ENCODE measurements at regions not wholly inside any gene's neighbourhood (a gene's known extent, or its start where the extent isn't known, plus 50 kb on each side); places are given as distances from the start of the nearest gene placed in this dataset.

DNA sequence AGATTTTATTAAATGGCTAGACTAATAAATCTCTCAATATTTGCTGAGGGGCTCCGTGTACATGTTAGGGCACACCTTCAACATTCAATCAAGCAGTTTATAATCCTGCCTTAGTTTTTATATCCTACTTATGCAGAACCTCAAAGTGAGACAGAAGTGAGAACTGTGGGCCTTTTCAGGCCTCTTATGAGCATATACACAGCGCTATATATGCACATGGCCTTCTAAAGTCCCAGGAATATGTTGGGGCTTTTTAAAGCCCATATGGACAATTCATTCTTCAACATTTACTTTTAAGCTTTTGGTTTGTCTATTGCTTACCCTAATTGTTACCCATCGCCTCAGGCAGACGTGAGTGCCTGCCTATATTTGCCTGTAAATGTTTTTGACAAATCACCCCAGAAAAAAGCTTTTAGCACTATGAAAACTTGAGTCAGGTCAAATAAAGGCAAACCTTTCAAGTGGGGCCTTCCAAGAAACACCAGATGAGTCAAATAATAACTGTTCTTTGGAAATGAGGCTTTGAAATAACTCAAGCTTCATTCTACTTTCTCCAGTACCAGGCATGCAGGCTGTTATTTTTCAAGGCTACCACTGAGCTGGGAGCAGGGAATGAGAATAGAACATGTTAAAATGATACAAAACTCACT lies 58.2 kb downstream of the ESM1 start:
- POLR2A ChIA-PET = no interaction called here
- intact Hi-C loops (cut with DNase I, micrococcal nuclease) = no loop called here
- peak; percentile 74 for ATAC-seq
- DNase-seq = no peak
- CTCF ChIA-PET = interaction anchor here (1.3 to 4.1 kb wide), 4 partner anchors 17 to 60 kb away, joined by 3 to 20 read pairs (median 5); no protein-coding TSS in a partner anchor
- H3K9me3 Mint-ChIP-seq (ENCODE audit: low read depth) = peaks cover 11% of the 10 kb centered on the region
- H3K4me1 Mint-ChIP-seq = peaks cover 3% of the 10 kb centered on the region
- H3K4me3 Mint-ChIP-seq = no peak overlapping the region
- H3K27me3 Mint-ChIP-seq = peaks cover 5% of the 10 kb centered on the region
- H3K36me3 Mint-ChIP-seq (ENCODE audit: low read depth) = no peaks in the 10 kb centered on the region
- no peak overlapping the region for H3K27ac Mint-ChIP-seq

DNA sequence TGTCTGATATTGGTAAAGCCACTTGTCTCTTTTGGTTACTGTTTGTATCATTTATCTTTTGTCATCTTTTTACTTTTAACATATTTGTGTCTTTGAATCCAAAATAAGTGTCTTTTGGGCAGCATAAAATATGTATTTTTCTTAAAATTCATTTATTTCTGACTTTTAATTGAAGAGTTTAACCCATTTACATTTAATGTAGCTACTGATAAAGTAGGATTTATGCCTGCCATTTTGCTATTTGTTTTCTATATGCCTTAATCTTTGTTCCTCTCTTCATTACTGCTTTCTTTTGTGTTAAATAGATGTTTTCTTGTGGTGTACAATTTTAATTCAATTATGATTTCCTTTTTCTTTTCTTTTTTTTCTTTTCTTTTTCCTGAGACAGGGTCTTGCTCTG lies 60.9 kb downstream of the ESM1 start:
- H3K27ac Mint-ChIP-seq = no peak overlapping the region
- no peaks in the 10 kb centered on the region for H3K36me3 Mint-ChIP-seq (ENCODE audit: low read depth)
- peaks cover 3% of the 10 kb centered on the region for H3K4me1 Mint-ChIP-seq
- ATAC-seq (no peak), DNase-seq (no peak)
- no peak overlapping the region for H3K4me3 Mint-ChIP-seq
- ChIA-PET POLR2A (no interaction called here), CTCF (interaction anchor here (4.1 kb wide), 1 partner anchor 19 kb away, joined by 20 read pairs; no protein-coding TSS in a partner anchor)
- H3K27me3 Mint-ChIP-seq = peaks cover 18% of the 10 kb centered on the region
- peaks cover 11% of the 10 kb centered on the region for H3K9me3 Mint-ChIP-seq (ENCODE audit: low read depth)
- intact Hi-C loops (cut with DNase I, micrococcal nuclease) = no loop called here

DNA sequence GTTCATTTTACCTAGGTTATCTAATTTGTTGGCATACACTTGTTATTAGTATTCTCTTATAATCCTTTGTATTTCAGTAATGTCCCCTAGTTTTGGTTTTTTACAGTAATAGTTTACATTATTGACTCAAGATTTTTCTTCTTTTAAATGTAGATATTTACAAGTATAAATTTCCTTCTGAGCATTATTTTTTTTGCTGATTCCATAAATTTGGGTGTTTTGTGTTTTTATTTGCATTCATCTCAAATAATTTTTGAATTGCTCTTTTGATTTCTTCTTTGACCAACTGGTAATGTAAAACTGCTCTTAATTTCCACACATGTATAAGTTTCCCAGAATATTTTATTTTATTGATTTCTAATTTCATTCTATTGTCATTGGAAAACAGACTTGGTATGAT lies 68.1 kb downstream of the ESM1 start:
- Mint-ChIP-seq H3K27me3 (peaks cover 28% of the 10 kb centered on the region), H3K9me3 (ENCODE audit: low read depth) (no peaks in the 10 kb centered on the region), H3K27ac (no peak overlapping the region), H3K36me3 (ENCODE audit: low read depth) (no peaks in the 10 kb centered on the region), H3K4me1 (no peaks in the 10 kb centered on the region), H3K4me3 (no peak overlapping the region)
- no peak for DNase-seq
- ChIA-PET CTCF (interaction anchor here (2.8 kb wide), 1 partner anchor 11 kb away, joined by 9 read pairs; no protein-coding TSS in a partner anchor), POLR2A (no interaction called here)
- intact Hi-C loops (cut with DNase I, micrococcal nuclease) = no loop called here
- ATAC-seq = no peak

DNA sequence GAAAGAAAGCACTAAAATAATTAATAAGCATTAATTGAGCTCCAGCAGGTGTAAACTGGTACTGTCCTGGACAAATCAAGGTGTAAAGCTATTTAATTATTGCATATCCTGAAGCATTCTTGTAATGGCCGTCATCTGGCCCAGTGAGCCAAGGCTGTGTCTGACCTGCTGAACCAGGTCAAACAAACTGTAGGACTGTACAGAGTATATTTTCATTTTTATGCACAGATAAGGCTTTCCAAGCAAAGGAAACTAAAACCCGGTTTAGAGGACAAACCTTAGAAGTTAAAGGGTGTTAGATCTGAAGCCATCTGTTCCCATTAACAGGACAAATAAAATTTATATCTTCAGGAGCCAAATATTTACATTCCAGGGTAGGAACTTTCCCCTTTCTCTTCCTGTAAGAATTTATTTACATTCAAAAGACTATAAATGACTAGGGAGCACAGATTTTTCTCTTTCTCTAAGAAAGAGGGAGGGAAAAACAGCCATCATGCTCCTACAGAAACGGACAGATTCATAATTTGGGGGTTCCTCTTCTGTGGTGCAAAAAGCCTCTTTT lies 69.8 kb downstream of the ESM1 start:
- ChIA-PET POLR2A (no interaction called here), CTCF (interaction anchor here (1.8 to 2.8 kb wide), 2 partner anchors 9 to 28 kb away, joined by 9 to 12 read pairs; no protein-coding TSS in a partner anchor)
- intact Hi-C loops (cut with DNase I, micrococcal nuclease) = no loop called here
- Mint-ChIP-seq H3K9me3 (ENCODE audit: low read depth) (no peaks in the 10 kb centered on the region), H3K4me1 (no peaks in the 10 kb centered on the region), H3K27me3 (peaks cover 19% of the 10 kb centered on the region), H3K36me3 (ENCODE audit: low read depth) (no peaks in the 10 kb centered on the region), H3K4me3 (no peak overlapping the region), H3K27ac (no peak overlapping the region)
- no peak for DNase-seq
- ATAC-seq = no peak

DNA sequence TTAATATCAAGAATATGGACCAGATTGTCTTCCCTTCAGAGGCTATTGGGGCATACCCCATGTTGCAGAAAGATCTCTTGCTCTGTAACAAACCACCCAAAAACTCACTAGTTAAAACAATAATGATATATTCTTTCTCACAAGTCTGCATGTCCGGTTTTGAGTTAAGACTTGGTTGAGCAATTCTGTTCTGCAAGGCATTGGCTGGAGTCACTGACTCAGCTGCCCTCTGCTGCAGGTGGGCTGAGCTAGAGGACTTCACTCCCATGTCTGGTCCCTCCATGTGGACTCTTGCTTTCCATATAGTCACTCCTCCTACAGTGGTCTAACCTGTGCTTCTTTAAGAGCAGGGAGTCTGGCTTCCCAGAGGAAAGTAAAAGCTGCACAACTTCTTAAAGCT lies 73.4 kb downstream of the ESM1 start:
- intact Hi-C loops (cut with DNase I, micrococcal nuclease) = no loop called here
- Mint-ChIP-seq H3K4me1 (no peaks in the 10 kb centered on the region), H3K4me3 (no peak overlapping the region), H3K36me3 (ENCODE audit: low read depth) (no peaks in the 10 kb centered on the region), H3K9me3 (ENCODE audit: low read depth) (no peaks in the 10 kb centered on the region), H3K27ac (no peak overlapping the region), H3K27me3 (peaks cover 19% of the 10 kb centered on the region)
- ChIA-PET CTCF (interaction anchor here (0.7 to 2.0 kb wide), 2 partner anchors 235 to 238 kb away, joined by 3 to 7 read pairs; no protein-coding TSS in a partner anchor), POLR2A (no interaction called here)
- DNase-seq (no peak), ATAC-seq (no peak)

GRCh38 chr5:54909911-54910870 lies 75.2 kb downstream of the ESM1 start:
- no peaks in the 10 kb centered on the region for H3K36me3 Mint-ChIP-seq (ENCODE audit: low read depth)
- ChIA-PET CTCF (interaction anchor here (1.1 to 6.5 kb wide), 2 partner anchors 34 kb away, joined by 6 to 40 read pairs; no protein-coding TSS in a partner anchor), POLR2A (interaction anchor here (0.6 kb wide), 1 partner anchor 47 kb away, joined by 3 read pairs; no protein-coding TSS in a partner anchor)
- H3K4me3 Mint-ChIP-seq = no peak overlapping the region
- ATAC-seq (no peak), DNase-seq (no peak)
- H3K27me3 Mint-ChIP-seq = peaks cover 21% of the 10 kb centered on the region
- H3K4me1 Mint-ChIP-seq = no peaks in the 10 kb centered on the region
- no peaks in the 10 kb centered on the region for H3K9me3 Mint-ChIP-seq (ENCODE audit: low read depth)
- intact Hi-C loops (cut with DNase I, micrococcal nuclease) = loop anchor here in 1 of 2 experiments (10.0 kb wide), 2 partner anchors 115 to 325 kb away; partner anchors contain the start of genes CCNO and GZMK
- H3K27ac Mint-ChIP-seq = no peak overlapping the region

DNA sequence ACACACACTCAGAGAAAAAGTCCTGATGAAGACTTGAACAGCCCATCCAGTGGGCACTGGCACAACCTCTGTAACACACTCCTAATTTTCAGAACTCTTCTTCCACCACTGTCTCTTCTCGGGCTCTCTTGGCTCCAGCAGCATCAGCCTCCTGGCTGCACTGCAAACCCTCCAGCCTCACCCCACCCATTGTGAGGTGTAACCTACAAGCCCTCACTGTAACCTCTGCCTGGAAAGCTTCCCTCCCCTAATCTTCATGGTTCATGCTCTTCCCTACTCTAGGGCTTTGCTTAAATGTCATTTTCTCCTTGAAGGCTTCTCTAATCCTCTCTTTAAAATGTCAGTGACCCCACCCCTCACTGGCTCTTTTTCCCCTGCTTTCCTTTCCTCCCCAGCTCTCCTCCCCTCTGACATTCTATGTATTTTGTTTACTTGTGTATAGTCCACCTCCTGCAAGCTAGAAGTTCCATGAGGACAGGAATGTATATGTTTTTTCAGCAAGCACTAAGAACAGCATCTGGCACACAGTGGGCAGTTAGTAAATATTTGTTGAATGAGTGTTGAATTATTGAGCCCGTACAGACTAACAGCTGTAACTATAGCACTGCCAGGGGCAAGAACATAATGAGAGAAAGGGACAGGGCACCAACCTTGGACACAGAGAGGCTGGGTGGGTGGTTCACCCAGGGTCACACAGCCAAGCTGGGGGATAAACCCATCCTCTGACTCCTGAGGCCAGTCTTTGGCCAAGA lies 76.4 kb downstream of the ESM1 start:
- Mint-ChIP-seq H3K36me3 (ENCODE audit: low read depth) (no peaks in the 10 kb centered on the region), H3K27me3 (peaks cover 30% of the 10 kb centered on the region), H3K27ac (no peak overlapping the region), H3K4me1 (no peaks in the 10 kb centered on the region), H3K9me3 (ENCODE audit: low read depth) (no peaks in the 10 kb centered on the region), H3K4me3 (no peak overlapping the region)
- intact Hi-C loops (cut with DNase I, micrococcal nuclease) = loop anchor here in 1 of 2 experiments (10.0 kb wide), 2 partner anchors 116 to 326 kb away; partner anchors contain the start of genes CCNO and GZMK
- DNase-seq = no peak
- ChIA-PET CTCF (interaction anchor here (0.8 to 6.5 kb wide), 6 partner anchors 14 to 250 kb away, joined by 3 to 67 read pairs (median 8); partner anchors contain the start of gene GPX8), POLR2A (no interaction called here)
- no peak for ATAC-seq

DNA sequence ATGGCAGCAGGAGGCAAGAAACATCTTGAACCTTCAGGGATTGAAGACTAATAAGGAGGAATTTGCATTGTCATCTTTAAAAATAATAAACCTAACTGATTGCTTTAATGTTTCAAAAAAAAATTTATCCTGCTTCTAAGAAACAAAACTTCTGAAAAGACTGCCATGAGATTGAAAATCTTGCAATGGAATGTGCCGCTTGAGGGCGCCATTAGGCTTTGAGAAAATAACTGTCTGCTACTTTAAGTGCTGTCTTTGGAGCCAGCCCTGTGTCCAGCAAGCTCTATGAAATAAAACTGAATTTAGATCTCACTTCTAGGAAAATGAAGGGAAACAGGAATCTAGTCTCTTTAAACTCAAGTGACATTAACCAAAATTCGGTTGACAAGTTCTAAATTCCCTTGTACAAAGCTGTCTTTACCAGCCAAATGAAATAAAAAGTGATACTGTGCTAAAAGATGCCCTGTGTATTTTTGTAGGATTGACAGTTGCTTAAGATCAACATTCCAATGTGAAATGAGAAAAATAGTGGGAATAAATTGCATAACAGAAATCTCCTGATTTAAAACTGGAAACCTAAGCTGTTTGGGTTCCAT lies 79.4 kb downstream of the ESM1 start:
- ATAC-seq (no peak), DNase-seq (peak; percentile 84)
- peaks cover 11% of the 10 kb centered on the region for H3K4me1 Mint-ChIP-seq
- no peak overlapping the region for H3K27ac Mint-ChIP-seq
- ChIA-PET POLR2A (no interaction called here), CTCF (interaction anchor here (0.7 to 6.5 kb wide), 32 partner anchors 10 to 390 kb away, joined by 3 to 67 read pairs (median 4); partner anchors contain the start of gene GPX8)
- H3K4me3 Mint-ChIP-seq = no peak overlapping the region
- peaks cover 40% of the 10 kb centered on the region for H3K27me3 Mint-ChIP-seq
- intact Hi-C loops (cut with DNase I, micrococcal nuclease) = loop anchor here (1.0 to 10.0 kb wide), 6 partner anchors 38 to 329 kb away; partner anchors contain the start of genes CCNO (in 1 of the 2) and GZMK (in 1 of the 2)
- H3K9me3 Mint-ChIP-seq (ENCODE audit: low read depth) = no peaks in the 10 kb centered on the region
- no peaks in the 10 kb centered on the region for H3K36me3 Mint-ChIP-seq (ENCODE audit: low read depth)

- H3K9me3 Mint-ChIP-seq (ENCODE audit: low read depth) = no peaks in the 10 kb centered on the region
- CTCF ChIA-PET = interaction anchor here (0.6 to 6.5 kb wide), 20 partner anchors 8 to 402 kb away, joined by 3 to 67 read pairs (median 4); partner anchors contain the start of genes DHX29, GPX8 and MTREX
- H3K36me3 Mint-ChIP-seq (ENCODE audit: low read depth) = no peaks in the 10 kb centered on the region
- H3K4me1 Mint-ChIP-seq = peaks cover 11% of the 10 kb centered on the region
- no peak overlapping the region for H3K4me3 Mint-ChIP-seq
- intact Hi-C loops (cut with DNase I, micrococcal nuclease) = loop anchor here in 1 of 2 experiments (10.0 kb wide), 2 partner anchors 119 to 329 kb away; partner anchors contain the start of genes CCNO and GZMK
- POLR2A ChIA-PET = no interaction called here
- ATAC-seq = no peak
- no peak for DNase-seq
- peaks cover 44% of the 10 kb centered on the region for H3K27me3 Mint-ChIP-seq
- no peak overlapping the region for H3K27ac Mint-ChIP-seq
Observed at GRCh38 chr5:54905246-54905795, 80.1 kb downstream of the ESM1 start.

GRCh38 chr5:54904425-54904824 lies 81.0 kb downstream of the ESM1 start:
- Mint-ChIP-seq H3K9me3 (ENCODE audit: low read depth) (no peaks in the 10 kb centered on the region), H3K4me3 (no peak overlapping the region), H3K27me3 (peaks cover 48% of the 10 kb centered on the region), H3K4me1 (peaks cover 11% of the 10 kb centered on the region), H3K36me3 (ENCODE audit: low read depth) (no peaks in the 10 kb centered on the region), H3K27ac (no peak overlapping the region)
- CTCF ChIA-PET = interaction anchor here (0.7 to 6.5 kb wide), 12 partner anchors 9 to 270 kb away, joined by 3 to 67 read pairs (median 4); partner anchors contain the start of gene GPX8
- intact Hi-C loops (cut with DNase I, micrococcal nuclease) = loop anchor here in 1 of 2 experiments (10.0 kb wide), 2 partner anchors 120 to 330 kb away; partner anchors contain the start of genes CCNO and GZMK
- DNase-seq = no peak
- POLR2A ChIA-PET = no interaction called here
- no peak for ATAC-seq

All from activated CD4-positive, alpha-beta T cell treated with anti-CD3 and anti-CD28 coated beads for 36 hours (primary cell).